HepG2 (cell line): ENCODE measurements at regions not wholly inside any gene's neighbourhood (a gene's known extent, or its start where the extent isn't known, plus 50 kb on each side); places are given as distances from the start of the nearest gene placed in this dataset.

Experiments used
- CHD2 ChIP-seq: IDR thresholded peaks from 2 replicates; pipeline ENCODE4 v1.6.1; 2011; ENCODE audit warnings: low read depth, low read length, improper control_type of control experiment
- E2F5 ChIP-seq: sonication (generic); formaldehyde crosslinking; conservative IDR thresholded peaks from 2 replicates; pipeline ENCODE4 v1.4.0; 2020; ENCODE audit warnings: missing genetic modification reagents
- ELK4 ChIP-seq: sonication (generic); formaldehyde crosslinking; IDR thresholded peaks from 2 replicates; pipeline ENCODE4 v1.9.0; 2021; ENCODE audit warnings: missing genetic modification reagents, borderline replicate concordance
- EZH2 ChIP-seq: conservative IDR thresholded peaks from 2 replicates; pipeline ENCODE4 v1.6.1; 2012; ENCODE audit warnings: mild to moderate bottlenecking, low read depth, low read length, moderate library complexity
- POLR2G ChIP-seq: fragments of 200-400 bp; formaldehyde crosslinking; IDR thresholded peaks from 2 replicates; pipeline ENCODE4 v1.6.1; 2018; ENCODE audit warnings: mild to moderate bottlenecking, low read depth, low read length, moderate library complexity
- TF ChIP-seq, protein P1 (sequence below): sonication (generic); formaldehyde crosslinking; IDR thresholded peaks from 2 replicates; pipeline ENCODE4 v1.5.0; 2020; ENCODE audit warnings: mild to moderate bottlenecking, low read depth, missing genetic modification reagents, borderline replicate concordance
- TF ChIP-seq, protein P2 (sequence below), 2 experiments: IDR thresholded peaks; 2 replicates each; pipeline ENCODE4 v1.6.1; 2011 to 2012; ENCODE audit warnings: low read length in 2 of 2, borderline replicate concordance in 1 of 2, low read depth in 1 of 2, mild to moderate bottlenecking in 1 of 2, moderate library complexity in 1 of 2
- TF ChIP-seq, protein P3 (sequence below), 2 experiments: fragments of 450-650 bp in 1 of 2; sonication (generic) in 1 of 2; formaldehyde crosslinking; IDR thresholded peaks; 2 replicates each; pipeline versions ENCODE4 v1.5.0 to v1.8.0; 2020 to 2022; ENCODE audit warnings: mild to moderate bottlenecking in 1 of 2, missing genetic modification reagents in 1 of 2

DNA sequence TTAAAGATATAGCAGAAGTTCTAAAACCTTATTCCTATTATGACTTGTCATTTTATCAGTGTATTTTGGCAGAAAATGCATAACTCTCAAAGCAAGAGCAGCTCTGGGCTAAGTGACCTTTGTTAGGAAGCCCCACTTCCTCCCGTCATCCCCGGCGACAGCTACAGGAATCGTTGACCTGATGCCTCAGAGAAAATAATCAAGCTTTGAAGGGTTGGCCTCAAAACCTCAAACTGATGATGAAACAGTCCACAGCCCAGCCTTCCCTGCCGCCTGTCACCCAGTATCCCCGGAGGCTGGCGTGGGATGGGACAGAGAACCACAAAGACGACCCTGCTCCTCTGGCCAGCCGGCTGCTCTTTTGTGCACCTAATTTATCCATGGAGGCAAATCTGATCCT lies 65.3 kb downstream of the KCNF1 start:
- TF ChIP-seq, protein P1, sequence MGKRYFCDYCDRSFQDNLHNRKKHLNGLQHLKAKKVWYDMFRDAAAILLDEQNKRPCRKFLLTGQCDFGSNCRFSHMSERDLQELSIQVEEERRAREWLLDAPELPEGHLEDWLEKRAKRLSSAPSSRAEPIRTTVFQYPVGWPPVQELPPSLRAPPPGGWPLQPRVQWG = no peak
- TF ChIP-seq, protein P2, sequence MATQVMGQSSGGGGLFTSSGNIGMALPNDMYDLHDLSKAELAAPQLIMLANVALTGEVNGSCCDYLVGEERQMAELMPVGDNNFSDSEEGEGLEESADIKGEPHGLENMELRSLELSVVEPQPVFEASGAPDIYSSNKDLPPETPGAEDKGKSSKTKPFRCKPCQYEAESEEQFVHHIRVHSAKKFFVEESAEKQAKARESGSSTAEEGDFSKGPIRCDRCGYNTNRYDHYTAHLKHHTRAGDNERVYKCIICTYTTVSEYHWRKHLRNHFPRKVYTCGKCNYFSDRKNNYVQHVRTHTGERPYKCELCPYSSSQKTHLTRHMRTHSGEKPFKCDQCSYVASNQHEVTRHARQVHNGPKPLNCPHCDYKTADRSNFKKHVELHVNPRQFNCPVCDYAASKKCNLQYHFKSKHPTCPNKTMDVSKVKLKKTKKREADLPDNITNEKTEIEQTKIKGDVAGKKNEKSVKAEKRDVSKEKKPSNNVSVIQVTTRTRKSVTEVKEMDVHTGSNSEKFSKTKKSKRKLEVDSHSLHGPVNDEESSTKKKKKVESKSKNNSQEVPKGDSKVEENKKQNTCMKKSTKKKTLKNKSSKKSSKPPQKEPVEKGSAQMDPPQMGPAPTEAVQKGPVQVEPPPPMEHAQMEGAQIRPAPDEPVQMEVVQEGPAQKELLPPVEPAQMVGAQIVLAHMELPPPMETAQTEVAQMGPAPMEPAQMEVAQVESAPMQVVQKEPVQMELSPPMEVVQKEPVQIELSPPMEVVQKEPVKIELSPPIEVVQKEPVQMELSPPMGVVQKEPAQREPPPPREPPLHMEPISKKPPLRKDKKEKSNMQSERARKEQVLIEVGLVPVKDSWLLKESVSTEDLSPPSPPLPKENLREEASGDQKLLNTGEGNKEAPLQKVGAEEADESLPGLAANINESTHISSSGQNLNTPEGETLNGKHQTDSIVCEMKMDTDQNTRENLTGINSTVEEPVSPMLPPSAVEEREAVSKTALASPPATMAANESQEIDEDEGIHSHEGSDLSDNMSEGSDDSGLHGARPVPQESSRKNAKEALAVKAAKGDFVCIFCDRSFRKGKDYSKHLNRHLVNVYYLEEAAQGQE (IDR thresholded peaks at IDR 0.05; ENCODE audit: borderline replicate concordance in 1 of 2, low read depth in 1 of 2, low read length in 2 of 2) = no peak
- no peak for TF ChIP-seq EZH2
- no peak for TF ChIP-seq E2F5
- no peak for TF ChIP-seq CHD2
- TF ChIP-seq ELK4 (CRISPR knock-in tag) = no peak
- TF ChIP-seq, protein P3, sequence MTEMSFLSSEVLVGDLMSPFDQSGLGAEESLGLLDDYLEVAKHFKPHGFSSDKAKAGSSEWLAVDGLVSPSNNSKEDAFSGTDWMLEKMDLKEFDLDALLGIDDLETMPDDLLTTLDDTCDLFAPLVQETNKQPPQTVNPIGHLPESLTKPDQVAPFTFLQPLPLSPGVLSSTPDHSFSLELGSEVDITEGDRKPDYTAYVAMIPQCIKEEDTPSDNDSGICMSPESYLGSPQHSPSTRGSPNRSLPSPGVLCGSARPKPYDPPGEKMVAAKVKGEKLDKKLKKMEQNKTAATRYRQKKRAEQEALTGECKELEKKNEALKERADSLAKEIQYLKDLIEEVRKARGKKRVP (CRISPR knock-in tag; IDR thresholded peaks at IDR 0.05) = 0 out of 4 replicates have a peak, but pooled peaks of 1 of the 2 experiments have one; percentile 18
- no peak for TF ChIP-seq POLR2G
